Neural crest cell (in vitro differentiated cells): ENCODE measurements at regions not wholly inside any gene's neighbourhood (a gene's known extent, or its start where the extent isn't known, plus 50 kb on each side); places are given as distances from the start of the nearest gene placed in this dataset.
A peak's percentile ranks its signal among the peaks of the same experiment; 100 is the strongest.
"Not testable (repeated sequence)": the region's sequence is repeated elsewhere in the genome, so short reads cannot be mapped to it uniquely, and the experiment has no call there.

Source experiments
- DNase-seq: peaks from one replicate; pipeline ENCODE4 v3.0.0; 2021; ENCODE audit warnings: low read depth, mixed read lengths, low spot score
- H3K27ac Mint-ChIP-seq: one replicate; pipeline ENCODE4 v1.8.0; 2021; ENCODE audit warnings: mild to moderate bottlenecking, mixed read lengths; ENCODE audit not compliant: unreplicated experiment
- H3K27me3 Mint-ChIP-seq: 2 replicates; pipeline ENCODE4 v1.8.0; 2021; ENCODE audit warnings: low read depth, mild to moderate bottlenecking, mixed read lengths
- H3K36me3 Mint-ChIP-seq: 2 replicates; pipeline ENCODE4 v1.8.0; 2021; ENCODE audit warnings: low read depth, mild to moderate bottlenecking, mixed read lengths
- H3K4me1 Mint-ChIP-seq: 2 replicates; pipeline ENCODE4 v1.8.0; 2021; ENCODE audit warnings: mixed read lengths
- H3K4me3 Mint-ChIP-seq: one replicate; pipeline ENCODE4 v1.8.0; 2021; ENCODE audit warnings: mild to moderate bottlenecking, mixed read lengths
- H3K9me3 Mint-ChIP-seq: 2 replicates; pipeline ENCODE4 v1.8.0; 2021; ENCODE audit warnings: mixed read lengths
- TF ChIP-seq, protein P1 (sequence below): fragments of 200-600 bp; sonication (generic); conservative IDR thresholded peaks from 2 replicates; pipeline ENCODE4 v1.5.0; 2021; ENCODE audit warnings: antibody characterized with exemption, mild to moderate bottlenecking

DNA sequence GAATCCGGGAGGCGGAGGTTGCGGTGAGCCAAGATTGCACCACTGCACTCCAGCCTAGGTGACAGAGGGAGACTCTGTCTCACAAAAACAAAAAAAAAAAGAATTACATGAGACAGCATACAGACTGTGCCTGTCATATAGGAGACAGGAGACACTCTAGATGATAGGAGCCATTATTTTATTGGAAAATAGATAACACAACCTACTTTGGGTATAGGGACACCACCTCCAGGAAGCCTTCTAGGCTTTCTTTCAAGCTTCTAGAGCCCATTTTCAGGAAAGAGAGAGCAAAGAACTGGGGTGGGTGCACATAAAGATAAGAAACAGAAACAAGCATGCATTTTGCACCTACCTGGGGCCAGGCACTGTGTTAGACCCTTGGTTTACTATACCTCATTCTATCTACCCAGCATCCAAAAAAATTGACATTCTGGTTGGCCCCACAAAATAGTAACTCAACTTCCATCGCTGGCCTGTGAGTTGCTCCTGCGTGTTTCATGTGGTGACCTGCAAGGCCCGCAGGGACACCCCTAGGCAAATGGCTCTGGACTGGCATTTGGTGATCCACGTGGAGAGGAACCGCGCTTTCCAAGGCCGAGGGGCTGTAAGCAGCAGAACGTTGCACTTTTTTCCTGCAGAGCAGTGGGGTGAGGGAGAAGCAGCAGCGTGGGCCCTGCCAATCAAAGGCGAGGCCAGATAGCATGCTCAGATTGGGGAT lies 57.1 kb upstream of the CACUL1 start:
- Mint-ChIP-seq H3K27ac (peak overlapping the region; percentile 68), H3K4me1 (peaks cover 10% of the 10 kb centered on the region), H3K9me3 (no peaks in the 10 kb centered on the region), H3K27me3 (peaks cover 5% of the 10 kb centered on the region), H3K36me3 (no peaks in the 10 kb centered on the region), H3K4me3 (no peak overlapping the region)
- DNase-seq, result no peak
- TF ChIP-seq, protein P1, sequence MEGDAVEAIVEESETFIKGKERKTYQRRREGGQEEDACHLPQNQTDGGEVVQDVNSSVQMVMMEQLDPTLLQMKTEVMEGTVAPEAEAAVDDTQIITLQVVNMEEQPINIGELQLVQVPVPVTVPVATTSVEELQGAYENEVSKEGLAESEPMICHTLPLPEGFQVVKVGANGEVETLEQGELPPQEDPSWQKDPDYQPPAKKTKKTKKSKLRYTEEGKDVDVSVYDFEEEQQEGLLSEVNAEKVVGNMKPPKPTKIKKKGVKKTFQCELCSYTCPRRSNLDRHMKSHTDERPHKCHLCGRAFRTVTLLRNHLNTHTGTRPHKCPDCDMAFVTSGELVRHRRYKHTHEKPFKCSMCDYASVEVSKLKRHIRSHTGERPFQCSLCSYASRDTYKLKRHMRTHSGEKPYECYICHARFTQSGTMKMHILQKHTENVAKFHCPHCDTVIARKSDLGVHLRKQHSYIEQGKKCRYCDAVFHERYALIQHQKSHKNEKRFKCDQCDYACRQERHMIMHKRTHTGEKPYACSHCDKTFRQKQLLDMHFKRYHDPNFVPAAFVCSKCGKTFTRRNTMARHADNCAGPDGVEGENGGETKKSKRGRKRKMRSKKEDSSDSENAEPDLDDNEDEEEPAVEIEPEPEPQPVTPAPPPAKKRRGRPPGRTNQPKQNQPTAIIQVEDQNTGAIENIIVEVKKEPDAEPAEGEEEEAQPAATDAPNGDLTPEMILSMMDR, result no peak

DNA sequence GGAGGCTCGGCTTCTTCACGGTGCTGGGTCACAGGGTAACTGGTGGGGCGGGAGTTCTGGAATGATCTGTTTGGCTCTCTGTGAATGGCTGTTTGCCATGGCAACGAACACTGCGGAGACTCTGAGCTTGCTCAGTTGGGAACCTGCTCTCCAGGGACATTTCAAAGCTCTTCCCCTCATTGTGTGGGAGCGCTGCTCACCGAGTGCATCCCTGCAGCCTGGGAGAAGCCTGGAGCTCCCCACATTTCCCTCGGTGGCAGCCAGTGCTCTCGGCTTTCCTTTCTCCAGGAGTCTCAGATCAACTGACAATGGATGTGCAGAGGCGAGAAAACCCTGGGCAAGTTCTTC lies 57.6 kb upstream of the CACUL1 start:
- TF ChIP-seq, protein P1, result no peak
- peaks cover 10% of the 10 kb centered on the region for H3K4me1 Mint-ChIP-seq
- H3K36me3 Mint-ChIP-seq, result no peaks in the 10 kb centered on the region
- DNase-seq, result no peak
- H3K27me3 Mint-ChIP-seq, result peaks cover 5% of the 10 kb centered on the region
- no peak overlapping the region for H3K4me3 Mint-ChIP-seq
- H3K27ac Mint-ChIP-seq, result peak overlapping the region; percentile 68
- no peaks in the 10 kb centered on the region for H3K9me3 Mint-ChIP-seq

DNA sequence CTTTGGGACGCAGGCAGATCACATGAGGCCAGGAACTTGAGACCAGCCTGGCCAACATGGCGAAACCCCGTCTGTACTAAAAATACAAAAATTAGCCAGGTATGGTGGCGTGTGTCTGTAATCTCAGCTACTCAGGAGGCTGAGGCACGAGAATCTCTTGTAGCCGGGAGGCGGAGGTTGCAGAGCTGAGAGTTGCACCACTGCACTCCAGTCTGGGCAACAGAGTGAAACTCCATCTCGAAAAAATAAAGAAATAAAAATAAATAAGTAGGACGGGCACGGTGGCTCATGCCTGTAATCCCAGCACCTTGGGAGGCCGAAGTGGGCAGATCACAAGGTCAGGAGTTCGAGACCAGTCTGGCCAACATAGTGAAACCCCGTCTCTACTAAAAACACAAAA lies 58.2 kb upstream of the CACUL1 start:
- H3K9me3 Mint-ChIP-seq, H3K27me3 Mint-ChIP-seq, H3K4me1 Mint-ChIP-seq, H3K27ac Mint-ChIP-seq, DNase-seq, H3K36me3 Mint-ChIP-seq, H3K4me3 Mint-ChIP-seq: not testable (repeated sequence)

DNA sequence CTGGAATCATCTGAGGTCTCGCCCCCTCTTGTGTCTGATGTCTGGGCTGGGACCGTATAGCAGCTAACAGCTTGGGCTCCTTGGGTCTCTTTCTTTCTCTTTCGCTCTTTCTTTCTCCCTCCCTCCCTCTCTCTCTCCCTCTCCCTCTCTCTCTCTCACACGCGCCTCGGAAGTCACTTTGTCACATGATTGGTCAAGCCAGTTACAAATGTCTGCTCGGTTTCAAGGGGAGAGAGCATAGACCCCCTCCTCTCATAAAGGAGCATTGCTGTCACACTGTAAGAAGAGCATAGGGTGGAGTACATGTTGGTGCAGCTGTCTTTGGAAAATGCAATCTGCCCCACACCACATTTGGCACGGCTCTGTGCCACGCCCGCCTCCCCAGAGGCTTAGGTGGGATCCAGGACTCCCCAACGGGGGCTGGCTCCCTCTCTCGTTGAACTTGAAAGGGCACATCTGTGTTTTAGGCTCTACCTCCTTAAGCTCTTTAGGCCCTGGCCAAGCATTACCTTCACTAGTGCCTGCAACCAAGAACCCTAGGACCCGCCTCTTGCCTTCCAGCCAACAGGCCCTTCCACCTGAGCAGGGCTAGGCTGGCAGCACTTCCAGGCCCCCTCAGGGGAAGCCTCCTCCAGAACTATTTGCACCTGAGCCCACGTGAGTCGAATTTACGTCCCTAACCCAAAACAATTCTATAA lies 61.9 kb upstream of the CACUL1 start:
- TF ChIP-seq, protein P1, result no peak
- Mint-ChIP-seq H3K4me3 (no peak overlapping the region), H3K4me1 (peaks cover 10% of the 10 kb centered on the region), H3K9me3 (no peaks in the 10 kb centered on the region), H3K27me3 (peaks cover 5% of the 10 kb centered on the region), H3K27ac (no peak overlapping the region), H3K36me3 (no peaks in the 10 kb centered on the region)
- DNase-seq, result no peak

DNA sequence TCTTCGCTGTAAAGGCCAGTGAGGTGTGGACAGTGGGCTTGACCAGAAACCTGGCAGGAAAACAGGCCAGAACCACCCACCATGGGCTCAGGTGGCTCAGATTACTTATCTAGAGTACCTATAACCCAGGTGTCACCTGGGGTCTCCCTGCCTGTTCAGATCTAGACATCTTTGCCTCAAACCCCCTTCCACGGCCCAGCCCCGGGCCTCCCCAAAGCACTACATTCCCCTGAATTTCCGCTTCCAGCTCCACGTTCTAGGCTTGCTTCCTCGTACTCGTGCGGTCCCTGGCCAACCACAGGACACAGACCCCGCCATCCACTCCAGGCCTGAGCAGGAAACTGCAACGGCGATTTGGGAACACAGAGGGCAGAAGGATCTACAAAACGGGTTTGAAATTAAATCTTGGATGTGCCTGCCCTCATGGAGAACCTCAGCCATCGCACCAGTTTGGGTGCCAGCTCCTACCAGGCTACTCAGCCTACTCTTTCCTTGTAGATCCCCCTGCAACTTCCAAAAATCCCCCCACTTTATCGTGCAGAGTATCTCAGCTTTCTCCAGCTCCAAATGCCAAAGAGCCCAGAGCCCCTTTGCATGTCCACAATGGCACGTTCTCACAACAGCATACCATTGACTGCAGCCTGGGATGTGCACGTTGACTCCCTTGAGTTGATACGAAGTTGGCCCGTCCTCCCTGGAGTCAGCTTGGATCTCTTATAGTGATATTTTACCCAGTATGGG lies 62.7 kb upstream of the CACUL1 start:
- Mint-ChIP-seq H3K4me1 (peaks cover 4% of the 10 kb centered on the region), H3K27ac (peak overlapping the region; percentile 71), H3K9me3 (no peaks in the 10 kb centered on the region), H3K36me3 (no peaks in the 10 kb centered on the region), H3K4me3 (no peak overlapping the region), H3K27me3 (peaks cover 5% of the 10 kb centered on the region)
- TF ChIP-seq, protein P1, result no peak
- no peak for DNase-seq
